Adrenal gland (tissue), 5 donors: ENCODE measurements at regions not wholly inside any gene's neighbourhood (a gene's known extent, or its start where the extent isn't known, plus 50 kb on each side); places are given as distances from the start of the nearest gene placed in this dataset.

Experiments used
- CTCF ChIP-seq, 6 experiments: fragments of 450-650 bp in 4 of 6; fragments of 200-600 bp in 2 of 6; sonication (generic) in 1 of 6; IDR thresholded peaks; 1 replicate in 5 of 6; 2 replicates in 1 of 6; pipeline versions ENCODE4 v1.5.1 to v1.8.0; 2016 to 2021; ENCODE audit warnings: antibody characterized with exemption in 6 of 6, mild to moderate bottlenecking in 2 of 6, moderate library complexity in 1 of 6
- POLR2A ChIP-seq, 2 donors: fragments of 450-650 bp; IDR thresholded peaks; one replicate each; pipeline ENCODE4 v1.6.1; 2017; ENCODE audit warnings: antibody characterized with exemption in 2 of 2, mild to moderate bottlenecking in 2 of 2, moderate library complexity in 1 of 2
- donor health status: DM: no; HTN: no; CAD: no.

- TF ChIP-seq CTCF (IDR thresholded peaks at IDR 0.05) (peak; percentile 41 to 80 (median 70)), POLR2A (IDR thresholded peaks at IDR 0.05) (no peak)
These were observed 414.2 kb upstream of the CHST9 start for GRCh38 chr18:27599202-27599829.
